Psoas muscle (tissue), 7 donors: ENCODE measurements at regions not wholly inside any gene's neighbourhood (a gene's known extent, or its start where the extent isn't known, plus 50 kb on each side); places are given as distances from the start of the nearest gene placed in this dataset.

Experiments used
- ATAC-seq, 4 donors: fragments of 200-7000 bp; cut with Tn5 transposase; one replicate each; pipeline ENCODE4 v1.9.1; 2020; ENCODE audit warnings: moderate library complexity in 3 of 4, mild to moderate bottlenecking in 2 of 4
- DNase-seq, 2 donors: peaks; one replicate each; pipeline ENCODE4 v3.0.0-alpha.2; 2020
- H3K27ac ChIP-seq: fragments of 200-600 bp; one replicate; pipeline ENCODE4 v1.8.0; 2022
- H3K27me3 ChIP-seq, 3 donors: fragments of 200-600 bp in 1 of 3; one replicate each; pipeline versions ENCODE4 v1.6.1 to v1.8.0; 2013 to 2022; ENCODE audit warnings: low read length in 2 of 3, mild to moderate bottlenecking in 2 of 3, moderate library complexity in 1 of 3; ENCODE audit not compliant: insufficient read depth in 3 of 3
- H3K36me3 ChIP-seq, 2 donors: fragments of 200-600 bp in 1 of 2; one replicate each; pipeline versions ENCODE4 v1.6.1 to v1.8.0; 2013 to 2022; ENCODE audit warnings: low read depth in 1 of 2, mild to moderate bottlenecking in 1 of 2, moderate library complexity in 1 of 2; ENCODE audit not compliant: insufficient read depth in 1 of 2
- H3K4me1 ChIP-seq: fragments of 200-600 bp; one replicate; pipeline ENCODE4 v1.8.0; 2022
- H3K4me3 ChIP-seq: fragments of 200-600 bp; one replicate; pipeline ENCODE4 v1.8.0; 2022; ENCODE audit warnings: mild to moderate bottlenecking
- H3K9me3 ChIP-seq: fragments of 200-600 bp; one replicate; pipeline ENCODE4 v1.8.0; 2022
- CTCF ChIP-seq: fragments of 200-600 bp; IDR thresholded peaks from one replicate; pipeline ENCODE4 v1.8.0; 2022; ENCODE audit warnings: antibody characterized with exemption
- WGBS, 3 donors: extraction: QIAGEN DNeasy Blood & Tissue Kit; methylation state at CpG; one replicate each; pipeline versions ENCODE4 v1.1.6 to v1.1.7; 2013; 5-methylcytosine and 5-hydroxymethylcytosine counted together
- intact Hi-C, 2 donors: fragments of 100-400 bp; cut with DNase I; formaldehyde crosslinking; loops; one replicate each; pipeline versions ENCODE4 v1.11.0 to v1.14.2; 2022
- donor health status: healthy with polysubstance abuse.
- donor health status: DM: no; HTN: no; CAD: no; lungs with moderate emphysema.
- donor health status: Bipolar disorder and iron deficiency.
- donor health status: healthy.
- donor health status: DM: yes; HTN: yes; CAD: no.
- donor health status: DM: no; HTN: no; CAD: no.
- donor health status: DM: yes; HTN: yes; CAD: no.

- no peak for TF ChIP-seq CTCF
- H3K27me3 ChIP-seq, result no peaks in the 10 kb centered on the region
- intact Hi-C loops, result no loop called here
- H3K4me1 ChIP-seq, result no peaks in the 10 kb centered on the region
- H3K9me3 ChIP-seq, result no peaks in the 10 kb centered on the region
- ATAC-seq (no peak), DNase-seq (no peak)
- no peak overlapping the region for H3K27ac ChIP-seq
- H3K36me3 ChIP-seq, result no peaks in the 10 kb centered on the region
- no peak overlapping the region for H3K4me3 ChIP-seq
- 52 to 74% (median 62%) methylated on average over 4 of the region's 4 CpGs for WGBS, 3 donors
Observed at GRCh38 chr6:144590532-144590931, 305.4 kb downstream of the UTRN start.

GRCh38 chr6:144593392-144593791 is 308.3 kb downstream of the UTRN start:
- 100% methylated on average over 1 of the region's 1 CpG for WGBS, 3 donors
- H3K4me3 ChIP-seq, result no peak overlapping the region
- no peaks in the 10 kb centered on the region for H3K27me3 ChIP-seq
- no peaks in the 10 kb centered on the region for H3K36me3 ChIP-seq
- TF ChIP-seq CTCF, result no peak
- H3K4me1 ChIP-seq, result no peaks in the 10 kb centered on the region
- H3K27ac ChIP-seq, result no peak overlapping the region
- intact Hi-C loops, result no loop called here
- no peaks in the 10 kb centered on the region for H3K9me3 ChIP-seq
- ATAC-seq (no peak), DNase-seq (no peak)

- no peak for DNase-seq
- no peaks in the 10 kb centered on the region for H3K36me3 ChIP-seq
- no peak for ATAC-seq
- H3K4me1 ChIP-seq, result no peaks in the 10 kb centered on the region
- intact Hi-C loops, result no loop called here
- H3K4me3 ChIP-seq, result no peak overlapping the region
- H3K27ac ChIP-seq, result no peak overlapping the region
- H3K9me3 ChIP-seq, result no peaks in the 10 kb centered on the region
- H3K27me3 ChIP-seq, result no peaks in the 10 kb centered on the region
- WGBS, 3 donors, result 72 to 86% (median 81%) methylated on average over 1 of the region's 1 CpG
- no peak for TF ChIP-seq CTCF
Observed at GRCh38 chr6:144594585-144594984, 309.4 kb downstream of the UTRN start.

- Histone ChIP-seq H3K4me1 (no peaks in the 10 kb centered on the region), H3K4me3 (no peak overlapping the region), H3K9me3 (peaks cover 5% of the 10 kb centered on the region), H3K27ac (no peak overlapping the region), H3K27me3 (no peaks in the 10 kb centered on the region), H3K36me3 (no peaks in the 10 kb centered on the region)
- no peak for ATAC-seq
- TF ChIP-seq CTCF, result no peak
- intact Hi-C loops, result no loop called here
- WGBS, 3 donors, result 81 to 99% (median 84%) methylated on average over 3 of the region's 3 CpGs
- DNase-seq, result no peak
Observed at GRCh38 chr6:144595266-144595665, 310.1 kb downstream of the UTRN start.

GRCh38 chr6:144597511-144597910 is 312.4 kb downstream of the UTRN start:
- intact Hi-C loops, result no loop called here
- no peak for TF ChIP-seq CTCF
- Histone ChIP-seq H3K9me3 (peaks cover 8% of the 10 kb centered on the region), H3K4me3 (no peak overlapping the region), H3K4me1 (no peaks in the 10 kb centered on the region), H3K27me3 (no peaks in the 10 kb centered on the region), H3K36me3 (no peaks in the 10 kb centered on the region), H3K27ac (no peak overlapping the region)
- DNase-seq (no peak), ATAC-seq (no peak)
